ENCODE measurements at regions not wholly inside any gene's neighbourhood (a gene's known extent, or its start where the extent isn't known, plus 50 kb on each side); places are given as distances from the start of the nearest gene placed in this dataset.

GRCh38 chr1:59244891-59245290 lies 52.0 kb upstream of the FGGY start:
- 92 to 94% (median 92%) methylated on average over 1 of the region's 1 CpG for WGBS, 3 donors
- H3K4me1 ChIP-seq (ENCODE audit: insufficient read depth): no peaks in the 10 kb centered on the region
- TF ChIP-seq POLR2A (IDR thresholded peaks at IDR 0.05) (no peak), EP300 (IDR thresholded peaks at IDR 0.05) (no peak)
- TF ChIP-seq, protein P1, sequence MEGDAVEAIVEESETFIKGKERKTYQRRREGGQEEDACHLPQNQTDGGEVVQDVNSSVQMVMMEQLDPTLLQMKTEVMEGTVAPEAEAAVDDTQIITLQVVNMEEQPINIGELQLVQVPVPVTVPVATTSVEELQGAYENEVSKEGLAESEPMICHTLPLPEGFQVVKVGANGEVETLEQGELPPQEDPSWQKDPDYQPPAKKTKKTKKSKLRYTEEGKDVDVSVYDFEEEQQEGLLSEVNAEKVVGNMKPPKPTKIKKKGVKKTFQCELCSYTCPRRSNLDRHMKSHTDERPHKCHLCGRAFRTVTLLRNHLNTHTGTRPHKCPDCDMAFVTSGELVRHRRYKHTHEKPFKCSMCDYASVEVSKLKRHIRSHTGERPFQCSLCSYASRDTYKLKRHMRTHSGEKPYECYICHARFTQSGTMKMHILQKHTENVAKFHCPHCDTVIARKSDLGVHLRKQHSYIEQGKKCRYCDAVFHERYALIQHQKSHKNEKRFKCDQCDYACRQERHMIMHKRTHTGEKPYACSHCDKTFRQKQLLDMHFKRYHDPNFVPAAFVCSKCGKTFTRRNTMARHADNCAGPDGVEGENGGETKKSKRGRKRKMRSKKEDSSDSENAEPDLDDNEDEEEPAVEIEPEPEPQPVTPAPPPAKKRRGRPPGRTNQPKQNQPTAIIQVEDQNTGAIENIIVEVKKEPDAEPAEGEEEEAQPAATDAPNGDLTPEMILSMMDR (IDR thresholded peaks at IDR 0.05): no peak
- no peak for DNase-seq
- H3K27ac ChIP-seq: no peak overlapping the region
- H3K27me3 ChIP-seq: no peaks in the 10 kb centered on the region
- intact Hi-C loops (cut with DNase I): no loop called here
- H3K4me3 ChIP-seq: no peak overlapping the region
- H3K36me3 ChIP-seq: no peaks in the 10 kb centered on the region
- no peaks in the 10 kb centered on the region for H3K9me3 ChIP-seq

Data from ovary (tissue), 7 donors.